DMS53 (cell line): ENCODE measurements at regions not wholly inside any gene's neighbourhood (a gene's known extent, or its start where the extent isn't known, plus 50 kb on each side); places are given as distances from the start of the nearest gene placed in this dataset.
A peak's percentile ranks its signal among the peaks of the same experiment; 100 is the strongest.

Experiments
- DNase-seq: peaks from one replicate; lab custom pipeline; 2025; lab: John Stamatoyannopoulos, UW

DNA sequence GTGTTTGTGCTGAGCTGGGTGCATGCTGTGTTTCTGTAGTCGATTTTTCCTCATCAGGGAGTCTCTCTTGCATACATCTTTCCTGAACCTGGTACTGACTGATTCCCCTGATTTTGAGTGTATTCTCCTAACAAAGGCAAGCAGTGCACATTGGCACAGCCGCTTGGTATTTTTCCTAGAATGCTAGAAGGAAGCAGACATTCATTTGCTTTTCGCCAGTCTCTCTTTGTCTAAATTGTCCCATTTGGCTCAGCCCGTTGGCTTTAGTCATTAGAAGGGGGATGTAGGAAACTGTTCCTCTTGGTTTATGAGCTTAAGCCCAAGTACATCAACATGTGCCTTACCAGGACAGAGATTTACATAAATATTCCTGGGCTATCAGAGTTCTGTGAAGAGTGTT, 266.1 kb upstream of the TMTC4 start:
- no peak for DNase-seq

DNA sequence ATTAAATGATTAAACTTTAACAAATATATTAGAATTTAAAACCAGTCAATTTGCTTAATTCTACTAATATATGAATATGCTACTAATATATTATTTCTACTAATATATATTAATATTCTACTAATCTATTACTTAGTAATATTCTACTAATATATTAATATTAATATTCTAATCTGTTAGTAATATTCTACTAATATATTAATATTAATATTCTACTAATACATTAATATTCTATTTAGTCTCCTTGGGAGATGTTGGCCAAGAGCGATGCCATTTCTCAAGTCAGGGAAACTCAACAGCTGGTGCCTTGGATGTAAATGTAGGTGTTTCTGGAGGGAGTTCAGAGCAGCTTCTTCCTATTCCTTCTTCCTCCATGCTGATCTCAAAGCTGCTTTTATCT, 259.2 kb upstream of the TMTC4 start:
- no peak for DNase-seq

DNA sequence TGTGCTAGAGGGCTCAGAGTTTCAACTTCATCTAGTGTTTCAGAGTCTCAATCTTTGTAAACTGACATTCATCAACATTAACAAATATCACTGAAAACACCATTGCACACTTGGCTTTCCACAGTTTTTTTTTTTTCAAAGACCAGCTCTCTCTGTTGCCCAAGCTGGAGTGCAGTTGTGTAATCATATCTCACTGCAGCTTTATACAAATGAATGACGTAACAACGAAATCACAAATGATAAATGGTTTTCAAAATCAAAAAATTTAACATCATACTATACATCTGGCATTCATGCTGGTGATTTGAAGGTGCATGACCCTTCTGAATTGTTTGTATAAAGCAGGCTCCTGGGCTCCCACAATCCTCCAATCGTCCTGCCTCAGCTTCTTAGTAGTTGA, 248.0 kb upstream of the TMTC4 start:
- DNase-seq = no peak

DNA sequence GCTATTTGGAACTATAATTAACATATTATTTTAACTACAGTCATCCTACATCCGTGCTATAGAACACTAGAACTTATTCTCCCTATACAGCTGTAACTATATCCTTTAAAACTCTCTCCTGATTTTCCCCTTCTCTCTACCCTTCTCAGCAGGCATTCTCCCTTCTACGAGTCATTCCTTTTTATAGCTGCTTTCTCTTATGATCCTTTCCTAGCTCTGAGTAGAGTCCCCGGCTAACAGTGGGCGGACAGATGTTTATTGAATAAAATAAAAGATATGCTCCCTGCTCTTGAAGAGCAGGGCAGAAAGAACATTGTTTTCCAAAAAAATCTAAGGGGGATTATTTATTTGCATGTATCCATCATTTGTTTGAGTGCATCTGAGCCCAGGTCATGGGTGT, 246.5 kb upstream of the TMTC4 start:
- no peak for DNase-seq

DNA sequence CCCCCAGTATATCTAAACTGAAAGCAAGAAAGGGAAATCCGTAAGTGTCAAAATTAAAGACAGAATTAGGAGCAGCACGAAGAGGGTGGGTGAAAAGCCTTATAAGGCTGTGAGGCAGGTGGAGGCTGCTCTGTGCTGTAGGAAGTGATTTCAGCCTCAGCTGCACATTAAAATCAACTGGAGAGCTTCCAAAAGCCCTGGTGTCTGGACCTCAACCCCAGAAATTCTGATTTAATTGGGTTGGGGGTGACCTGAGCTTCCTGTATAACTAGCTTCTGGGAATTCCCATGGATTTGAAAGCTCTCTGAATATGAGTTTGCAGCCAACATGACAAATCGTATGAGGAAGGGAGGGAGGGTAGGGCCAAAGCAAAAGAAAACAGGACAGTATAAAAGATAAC, 242.4 kb upstream of the TMTC4 start:
- DNase-seq = no peak

DNA sequence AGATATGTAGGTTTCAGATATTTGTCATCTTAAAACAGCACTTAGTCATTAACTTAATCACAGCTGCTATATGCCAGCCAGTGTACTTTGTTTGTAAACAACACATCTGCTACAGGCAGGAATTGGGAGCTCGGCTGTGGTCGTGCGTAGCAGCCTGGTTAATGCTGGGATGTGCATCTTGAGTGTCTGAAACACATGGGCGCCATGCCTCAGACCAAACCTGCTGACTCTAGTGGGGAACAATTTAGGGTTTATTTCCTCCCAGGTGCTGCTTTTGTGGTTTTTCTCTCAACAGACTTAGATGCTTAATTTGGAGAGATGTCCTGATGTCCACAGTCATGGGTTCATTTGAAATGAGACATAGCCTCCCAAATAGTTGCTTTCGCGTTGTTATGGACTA, 238.5 kb upstream of the TMTC4 start:
- DNase-seq = no peak

DNA sequence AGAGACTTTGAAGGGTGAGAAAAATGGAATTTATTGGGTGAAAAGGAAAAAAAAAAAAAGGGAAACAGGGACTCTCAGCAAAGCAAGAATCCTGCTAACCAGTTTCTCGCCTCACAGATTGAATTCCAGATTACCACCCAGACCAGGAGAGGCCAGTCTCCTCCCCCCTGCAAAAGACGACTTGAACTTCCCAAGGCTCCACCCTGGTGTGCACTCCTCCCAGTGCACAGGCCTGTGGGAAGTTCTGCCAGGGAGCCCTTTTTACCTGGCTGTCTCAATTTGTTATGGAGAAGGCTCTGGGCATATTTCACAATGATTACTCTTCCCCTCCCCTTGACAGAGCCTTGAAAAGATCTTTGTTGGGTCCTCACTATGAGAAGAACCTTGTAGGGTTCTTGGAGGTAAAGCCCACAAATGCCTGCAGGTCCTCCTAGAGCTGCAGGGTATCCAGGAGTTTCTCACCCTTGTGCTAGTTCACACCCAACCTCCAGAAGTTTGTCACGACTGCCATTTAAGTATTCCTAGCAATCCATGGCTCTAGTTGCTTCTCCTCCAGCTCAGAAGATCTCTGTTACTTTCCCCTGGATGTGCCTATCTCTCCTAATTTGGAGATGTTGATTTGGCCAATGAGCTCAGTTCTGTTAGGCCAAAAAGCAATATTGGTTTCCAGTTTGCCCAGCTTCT, 229.8 kb upstream of the TMTC4 start:
- DNase-seq = no peak

DNA sequence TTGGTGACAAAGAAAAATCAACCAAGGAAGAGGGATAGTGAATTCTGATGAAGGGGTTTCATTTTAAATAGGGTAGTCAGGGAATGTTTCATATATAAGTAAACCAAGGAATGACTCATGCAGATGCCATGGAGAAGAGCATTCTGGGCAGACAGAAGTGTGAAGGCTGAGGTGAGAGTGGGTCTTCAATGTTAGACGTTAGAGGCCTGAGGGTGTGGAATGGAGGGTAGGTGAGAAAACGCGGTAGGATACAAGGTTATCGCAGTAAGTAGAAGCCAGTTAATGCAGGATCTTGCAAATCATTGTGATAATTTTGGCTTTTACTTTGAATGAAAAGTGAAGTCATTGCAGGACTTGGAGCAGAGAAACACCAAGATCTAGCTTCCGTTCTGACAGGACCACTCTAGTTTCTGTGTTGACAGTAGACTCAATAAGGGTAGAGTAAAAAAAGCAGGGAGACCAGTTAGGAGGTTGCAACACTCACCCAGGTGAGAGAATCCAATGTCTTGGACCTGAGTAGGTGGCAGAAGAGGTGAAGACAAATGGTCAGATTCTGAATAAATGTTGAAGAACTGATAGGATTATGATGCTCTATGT, 225.2 kb upstream of the TMTC4 start:
- DNase-seq = no peak

DNA sequence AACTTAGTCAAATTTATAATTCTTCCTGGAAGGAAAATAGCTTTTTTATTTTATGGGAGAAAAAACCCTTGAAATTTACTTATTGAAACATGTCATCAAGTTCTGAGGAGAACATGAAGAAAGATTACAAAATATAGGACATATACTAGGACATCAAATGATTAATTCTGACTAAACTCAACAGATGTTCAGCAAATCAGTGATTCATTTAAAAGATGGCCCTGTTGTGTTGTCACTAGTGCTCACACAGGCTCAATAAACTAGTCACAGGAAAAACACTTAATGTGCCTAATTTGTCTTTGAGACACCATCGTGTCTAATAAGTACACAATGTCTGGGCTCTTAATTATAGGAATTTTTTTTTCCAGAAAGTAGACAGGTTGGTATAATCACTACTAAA, 223.8 kb upstream of the TMTC4 start:
- no peak for DNase-seq

DNA sequence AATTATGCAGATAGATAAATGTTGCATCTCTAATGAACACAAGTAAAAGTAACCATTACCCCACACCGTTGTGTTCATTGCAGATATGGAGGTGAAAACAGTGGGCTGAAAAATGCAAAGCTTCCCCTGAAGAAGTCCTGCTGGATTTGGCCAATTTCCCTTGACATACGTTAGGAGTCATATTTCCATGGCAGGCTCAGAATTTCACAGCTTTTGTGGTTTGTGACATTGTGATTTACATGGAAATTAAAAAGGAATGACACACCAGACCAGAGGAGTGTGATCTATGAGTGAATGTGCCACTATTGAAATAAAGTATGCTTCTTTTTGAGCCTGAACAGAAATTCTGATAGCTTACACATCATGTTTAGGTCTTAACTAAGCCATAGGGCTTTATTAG, 221.1 kb upstream of the TMTC4 start:
- no peak for DNase-seq

DNA sequence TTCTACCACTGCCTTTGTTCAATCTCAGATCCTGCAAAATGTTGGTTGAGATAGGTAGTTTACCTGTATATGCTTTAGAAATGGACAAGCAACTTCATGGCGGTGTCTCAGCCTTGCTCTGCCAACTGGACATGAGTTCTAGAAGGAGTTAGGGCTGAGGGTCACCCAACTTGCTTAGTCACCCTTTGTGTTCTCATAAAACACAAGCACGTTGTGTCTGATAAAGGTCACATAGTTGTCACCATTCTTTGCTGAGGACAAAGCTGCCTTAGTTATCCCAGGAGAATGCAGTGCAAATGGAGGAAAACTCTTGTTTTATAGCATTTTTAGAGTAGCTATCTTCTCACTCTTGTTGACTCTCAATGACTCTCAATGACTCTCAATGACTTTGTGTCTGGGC, 218.4 kb upstream of the TMTC4 start:
- DNase-seq = no peak

DNA sequence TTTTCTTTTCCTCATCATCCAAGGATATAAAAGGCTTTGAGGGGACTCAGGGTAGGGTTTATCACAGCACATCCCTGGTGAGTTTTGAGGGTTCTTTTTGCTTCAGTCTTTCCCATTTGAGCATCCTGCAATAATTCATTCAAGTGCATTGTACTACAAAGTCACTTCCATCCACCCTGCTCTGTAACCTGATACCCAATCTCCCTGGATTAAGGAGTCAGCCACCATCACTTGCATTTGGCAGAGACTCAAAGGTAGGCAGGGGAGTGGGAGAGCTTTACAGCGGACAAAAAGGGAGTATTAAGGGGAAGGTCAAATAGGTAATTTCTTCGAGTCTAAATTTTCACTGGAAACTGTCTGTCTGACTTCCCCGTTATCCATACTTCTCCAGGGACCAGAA, 216.1 kb upstream of the TMTC4 start:
- DNase-seq = no peak

DNA sequence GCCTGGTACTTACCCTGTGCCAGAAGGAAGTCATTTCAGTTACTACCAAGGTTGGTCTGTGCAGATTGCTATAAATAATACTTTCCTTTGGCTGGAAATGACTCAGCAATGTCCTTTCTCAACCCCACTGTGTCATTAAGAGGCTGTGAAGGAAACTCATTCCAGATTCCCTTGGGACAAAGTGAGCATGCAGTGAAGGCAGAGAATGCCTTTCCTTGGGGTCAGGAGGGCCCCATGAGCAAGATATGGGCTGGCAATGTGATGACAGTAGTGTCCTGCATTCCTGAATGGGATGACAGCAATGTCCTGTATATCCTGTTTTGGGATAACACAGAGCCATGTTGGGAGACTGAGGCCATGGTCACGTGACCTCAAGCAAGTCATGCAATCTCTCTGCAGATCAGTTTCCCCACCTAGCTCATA, 213.1 kb upstream of the TMTC4 start:
- peak; percentile 13 for DNase-seq

DNA sequence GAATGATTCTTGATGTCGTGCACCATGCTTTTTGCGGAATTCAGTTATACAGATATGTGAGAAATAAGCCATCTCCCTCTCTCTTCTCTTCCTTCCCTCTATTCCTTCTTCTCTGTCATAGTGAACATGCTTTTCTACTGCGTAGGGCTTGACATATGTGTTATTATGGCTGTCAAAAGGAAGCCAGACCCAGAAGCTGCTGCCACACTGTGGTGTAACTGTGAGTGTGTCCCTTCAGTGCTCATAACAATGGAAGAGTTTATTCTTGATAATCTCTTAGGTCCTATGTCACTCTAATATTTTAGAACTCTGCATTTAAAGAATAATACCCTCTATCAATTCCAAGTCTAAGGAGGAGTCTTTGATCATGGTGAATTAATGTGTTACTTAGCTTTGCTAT, 208.9 kb upstream of the TMTC4 start:
- no peak for DNase-seq

DNA sequence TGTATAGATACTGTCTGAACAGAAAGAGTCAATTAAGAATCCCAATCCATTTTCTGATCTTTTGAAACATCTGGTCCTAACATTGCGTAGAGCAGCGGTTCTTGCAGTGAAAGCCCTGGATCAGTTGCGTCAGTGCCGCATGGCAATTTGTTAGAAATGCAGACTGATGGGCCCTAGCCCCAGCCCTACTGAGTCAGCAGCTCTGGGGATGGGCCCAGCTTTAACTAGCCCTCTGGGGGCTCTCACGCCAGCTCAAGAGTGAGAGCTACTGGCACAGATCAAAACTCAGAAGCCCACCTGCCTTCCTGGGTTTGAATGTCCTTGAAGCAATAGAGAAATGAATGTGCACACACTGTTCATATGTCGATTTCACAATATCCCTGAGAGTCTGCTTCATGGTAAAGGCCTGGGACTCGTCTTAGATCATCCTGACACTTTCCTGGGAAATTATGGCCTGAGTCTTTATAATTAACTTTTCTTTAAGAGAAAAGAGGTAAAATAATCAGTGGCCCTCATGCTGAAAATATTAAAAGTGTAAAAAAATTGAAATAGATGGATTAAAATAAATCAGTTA, 206.8 kb upstream of the TMTC4 start:
- DNase-seq = no peak

DNA sequence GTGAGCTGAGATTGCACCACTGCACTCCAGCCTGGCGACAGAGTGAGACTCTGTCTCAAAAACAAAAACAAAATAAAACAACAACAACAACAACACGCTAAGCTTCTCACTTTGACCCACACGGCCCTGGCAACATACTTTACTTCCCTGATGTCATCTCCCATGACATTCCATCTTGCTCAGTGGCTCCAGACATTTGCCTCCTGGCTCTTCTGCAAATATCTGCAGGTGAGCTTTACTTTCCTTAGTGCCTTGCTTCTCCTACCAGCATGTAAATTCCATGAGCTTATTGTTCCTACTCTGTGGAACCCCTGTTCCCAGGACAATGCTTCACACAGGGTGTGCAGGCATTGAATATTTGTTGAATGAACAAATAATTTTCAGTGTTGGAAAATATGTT, 205.6 kb upstream of the TMTC4 start:
- no peak for DNase-seq

DNA sequence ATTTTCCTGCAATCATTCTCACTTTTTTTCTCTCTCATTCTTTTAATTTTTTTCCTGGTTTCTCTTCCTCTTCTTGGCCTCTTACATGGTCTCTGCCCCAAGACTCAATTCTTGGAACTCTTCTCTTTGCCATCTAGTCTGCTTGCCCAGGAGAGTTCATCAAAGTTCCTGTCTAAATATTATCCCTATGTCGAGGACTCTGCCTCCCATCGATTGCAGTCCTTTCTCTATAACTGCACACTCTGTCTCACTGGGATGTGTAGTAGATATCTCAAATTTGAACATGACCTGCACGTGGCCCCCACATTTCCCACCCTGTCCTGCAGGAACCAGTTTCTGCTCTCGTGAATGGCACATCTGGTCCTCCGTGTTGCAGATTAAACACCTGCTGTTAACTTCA, 204.7 kb upstream of the TMTC4 start:
- DNase-seq = no peak

DNA sequence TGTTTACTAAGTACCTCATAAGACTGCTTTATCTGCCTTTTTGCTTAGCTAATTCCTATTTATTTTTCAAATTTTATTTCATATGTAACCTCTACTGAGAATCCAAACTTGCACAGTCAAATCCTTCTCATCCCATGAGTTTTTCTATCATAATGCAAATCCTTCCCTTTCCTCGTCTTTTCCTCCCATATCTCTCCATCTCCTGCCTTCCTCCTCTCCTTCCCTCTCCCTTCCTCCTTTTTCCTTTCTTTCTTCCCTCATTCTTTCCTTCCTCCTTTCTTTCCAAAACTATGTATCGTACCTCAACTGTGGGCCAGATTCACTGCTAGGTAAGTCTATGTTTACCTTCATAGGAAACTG, 201.4 kb upstream of the TMTC4 start:
- DNase-seq = no peak

DNA sequence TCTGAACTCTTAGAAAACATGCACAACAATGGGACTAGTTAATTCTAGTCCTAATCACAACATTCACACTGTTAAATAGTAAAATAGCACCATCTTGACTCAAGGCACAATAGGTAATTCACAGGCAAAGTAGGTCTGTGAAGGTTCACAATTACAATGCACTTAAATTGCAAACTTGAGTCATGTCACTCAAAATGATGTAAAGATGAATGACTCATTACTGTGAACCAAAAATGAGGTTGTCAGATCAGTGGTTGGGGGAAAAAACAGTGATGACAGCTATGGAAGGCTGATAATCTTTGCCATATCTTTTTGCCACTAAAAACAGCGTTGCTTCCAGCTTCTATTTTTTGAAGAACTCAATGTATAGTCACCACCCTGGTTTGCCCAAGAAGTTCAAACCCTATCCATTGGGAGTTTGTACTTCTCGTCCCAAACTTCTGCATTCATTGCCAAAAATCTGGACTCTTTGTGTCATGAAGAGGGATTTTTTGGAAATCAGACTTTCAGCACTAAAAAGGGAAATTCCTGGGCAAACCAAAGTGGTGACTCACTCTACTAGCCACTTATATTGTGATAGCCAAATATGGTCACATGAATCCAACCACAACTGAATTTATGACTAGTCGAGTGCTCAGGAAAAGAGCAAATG, 200.9 kb upstream of the TMTC4 start:
- DNase-seq = peak; percentile 3

DNA sequence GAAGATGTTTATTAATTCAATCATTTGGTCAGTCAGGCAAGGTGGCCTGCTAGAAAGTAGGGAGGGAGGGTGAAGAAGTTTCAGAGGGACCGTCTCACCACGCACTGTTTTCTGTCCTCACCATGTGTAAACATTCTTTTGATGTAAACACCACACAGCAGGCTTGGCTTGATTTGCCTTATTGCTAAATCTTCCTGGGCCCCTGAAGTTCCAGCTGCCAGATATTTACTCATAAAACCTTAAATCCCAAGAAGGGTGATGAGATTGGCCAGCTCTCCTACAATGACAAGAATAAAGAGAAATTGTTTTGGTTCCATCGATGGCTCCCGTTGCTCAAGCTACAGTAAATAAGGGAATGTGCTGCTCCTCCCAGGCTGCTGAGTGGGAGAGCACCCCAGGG, 198.2 kb upstream of the TMTC4 start:
- no peak for DNase-seq

DNA sequence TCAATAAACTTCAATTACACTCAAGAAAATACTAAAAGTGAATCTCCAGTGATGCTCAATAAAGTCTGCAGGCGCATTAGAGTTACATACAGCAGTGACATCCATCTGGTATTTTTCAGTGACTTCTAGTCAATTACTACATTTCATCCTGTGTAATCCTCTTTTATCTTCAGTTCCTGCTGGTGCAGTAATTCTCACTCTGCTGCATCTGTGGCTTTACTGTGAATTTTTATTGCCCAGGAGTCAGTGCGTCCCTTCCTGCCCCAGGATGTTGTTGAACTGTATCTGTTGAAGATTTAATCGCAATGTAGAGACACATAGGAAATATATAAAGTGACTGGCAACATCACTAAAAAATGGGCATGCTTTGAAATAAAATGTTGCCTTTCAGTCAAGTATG, 196.3 kb upstream of the TMTC4 start:
- DNase-seq = no peak

DNA sequence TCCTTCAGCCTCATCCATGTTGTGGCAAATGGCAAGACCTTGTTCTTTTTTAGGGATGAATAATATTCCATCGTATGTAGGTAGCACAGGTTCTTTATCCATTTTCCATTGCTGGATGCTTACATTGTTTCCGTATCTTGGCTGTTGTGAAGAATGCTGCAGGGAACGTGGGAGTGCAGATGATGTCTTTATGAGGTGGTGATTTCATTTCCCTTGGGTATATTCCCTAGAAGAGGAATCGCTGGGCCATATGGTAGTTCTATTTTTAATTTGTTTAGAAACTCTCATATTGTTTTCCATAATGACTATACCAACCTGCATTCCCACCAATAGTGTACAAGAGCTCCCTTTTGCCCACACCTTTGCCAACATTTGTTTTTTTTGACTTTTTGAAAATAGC, 186.3 kb upstream of the TMTC4 start:
- no peak for DNase-seq

DNA sequence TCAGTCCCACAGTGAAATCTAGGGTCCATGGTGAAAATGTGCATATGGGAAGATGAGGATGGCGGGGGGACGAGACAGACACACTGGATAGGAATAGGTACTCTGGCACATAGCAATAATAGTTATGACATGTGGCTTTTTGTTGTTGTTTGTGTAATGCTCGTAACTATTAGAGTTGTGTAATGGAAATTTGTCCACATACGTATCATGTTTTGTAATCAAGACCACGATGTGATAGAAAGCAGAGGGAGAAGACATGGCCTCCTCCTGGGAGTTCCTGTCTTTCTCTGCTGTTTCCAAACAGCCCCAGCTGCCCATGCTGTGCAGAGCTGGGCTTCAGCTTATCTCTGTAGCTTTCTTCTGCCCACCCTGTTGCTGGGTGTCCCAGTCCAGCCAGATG, 185.3 kb upstream of the TMTC4 start:
- DNase-seq = no peak

DNA sequence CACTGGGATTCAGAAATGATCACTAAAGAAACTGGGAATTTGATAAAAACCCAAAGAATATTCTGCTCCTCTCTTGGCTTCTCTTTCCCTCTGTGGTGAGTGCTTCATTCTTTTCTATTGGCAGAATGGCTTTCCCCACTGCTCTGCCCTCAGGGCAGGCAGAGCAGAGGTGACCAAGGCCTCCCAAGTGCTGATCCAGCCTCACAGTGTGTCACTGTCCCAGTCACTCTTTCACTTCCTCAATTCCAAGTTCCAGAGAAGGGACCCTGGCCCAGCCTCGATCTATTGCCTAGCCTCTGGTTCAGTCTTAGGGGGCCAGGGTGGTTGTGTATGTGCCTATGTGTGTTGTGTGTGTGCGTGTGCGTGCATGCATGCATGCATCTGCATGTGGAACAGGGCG, 180.6 kb upstream of the TMTC4 start:
- no peak for DNase-seq
